ENCODE measurements at regions not wholly inside any gene's neighbourhood (a gene's known extent, or its start where the extent isn't known, plus 50 kb on each side); places are given as distances from the start of the nearest gene placed in this dataset.
A peak's percentile ranks its signal among the peaks of the same experiment; 100 is the strongest.

DNA sequence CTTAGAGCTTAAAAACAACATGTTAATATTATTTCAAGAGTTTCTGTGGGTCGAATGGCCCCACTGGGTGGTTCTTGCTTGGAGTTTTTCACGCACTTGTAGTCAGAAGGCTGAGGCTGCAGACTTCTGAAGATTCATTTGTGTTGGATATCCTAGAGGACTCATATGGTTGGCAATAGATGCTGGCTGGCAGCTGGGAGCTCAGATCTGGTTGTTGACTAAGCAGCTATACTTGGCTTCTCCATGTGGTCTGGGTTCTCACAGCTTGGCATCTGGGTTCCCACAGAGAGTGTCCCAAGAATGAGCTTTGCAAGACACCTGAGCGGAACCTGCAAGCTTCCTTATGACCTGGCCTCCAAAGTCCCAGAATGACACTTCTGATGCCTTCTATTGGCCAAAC is 163.9 kb upstream of the ZC3H12C start:
- TF ChIP-seq TEAD4 (IDR thresholded peaks at IDR 0.05) (no peak), TAF1 (IDR thresholded peaks at IDR 0.05; ENCODE audit: low read depth) (no peak), CEBPB (IDR thresholded peaks at IDR 0.05) (no peak), FOXM1 (IDR thresholded peaks at IDR 0.05; ENCODE audit: borderline replicate concordance, low read depth) (no peak), ZBTB7A (IDR thresholded peaks at IDR 0.05; ENCODE audit: low read depth) (no peak), TCF12 (IDR thresholded peaks at IDR 0.05; ENCODE audit: low read depth) (no peak), YY1 (IDR thresholded peaks at IDR 0.05; ENCODE audit: low read depth) (no peak), NFIC (IDR thresholded peaks at IDR 0.05) (no peak), RAD21 (IDR thresholded peaks at IDR 0.05; ENCODE audit: low read depth) (no peak), EP300 (IDR thresholded peaks at IDR 0.05; ENCODE audit: borderline replicate concordance) (no peak), EGR1 (IDR thresholded peaks at IDR 0.05) (no peak), CREB1 (IDR thresholded peaks at IDR 0.05; ENCODE audit: low read depth) (no peak)
- TF ChIP-seq, protein P1, sequence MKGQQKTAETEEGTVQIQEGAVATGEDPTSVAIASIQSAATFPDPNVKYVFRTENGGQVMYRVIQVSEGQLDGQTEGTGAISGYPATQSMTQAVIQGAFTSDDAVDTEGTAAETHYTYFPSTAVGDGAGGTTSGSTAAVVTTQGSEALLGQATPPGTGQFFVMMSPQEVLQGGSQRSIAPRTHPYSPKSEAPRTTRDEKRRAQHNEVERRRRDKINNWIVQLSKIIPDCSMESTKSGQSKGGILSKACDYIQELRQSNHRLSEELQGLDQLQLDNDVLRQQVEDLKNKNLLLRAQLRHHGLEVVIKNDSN (IDR thresholded peaks at IDR 0.05) = no peak
- TF ChIP-seq, protein P2, sequence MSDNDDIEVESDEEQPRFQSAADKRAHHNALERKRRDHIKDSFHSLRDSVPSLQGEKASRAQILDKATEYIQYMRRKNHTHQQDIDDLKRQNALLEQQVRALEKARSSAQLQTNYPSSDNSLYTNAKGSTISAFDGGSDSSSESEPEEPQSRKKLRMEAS (IDR thresholded peaks at IDR 0.05) = no peak
- TF ChIP-seq, protein P3, sequence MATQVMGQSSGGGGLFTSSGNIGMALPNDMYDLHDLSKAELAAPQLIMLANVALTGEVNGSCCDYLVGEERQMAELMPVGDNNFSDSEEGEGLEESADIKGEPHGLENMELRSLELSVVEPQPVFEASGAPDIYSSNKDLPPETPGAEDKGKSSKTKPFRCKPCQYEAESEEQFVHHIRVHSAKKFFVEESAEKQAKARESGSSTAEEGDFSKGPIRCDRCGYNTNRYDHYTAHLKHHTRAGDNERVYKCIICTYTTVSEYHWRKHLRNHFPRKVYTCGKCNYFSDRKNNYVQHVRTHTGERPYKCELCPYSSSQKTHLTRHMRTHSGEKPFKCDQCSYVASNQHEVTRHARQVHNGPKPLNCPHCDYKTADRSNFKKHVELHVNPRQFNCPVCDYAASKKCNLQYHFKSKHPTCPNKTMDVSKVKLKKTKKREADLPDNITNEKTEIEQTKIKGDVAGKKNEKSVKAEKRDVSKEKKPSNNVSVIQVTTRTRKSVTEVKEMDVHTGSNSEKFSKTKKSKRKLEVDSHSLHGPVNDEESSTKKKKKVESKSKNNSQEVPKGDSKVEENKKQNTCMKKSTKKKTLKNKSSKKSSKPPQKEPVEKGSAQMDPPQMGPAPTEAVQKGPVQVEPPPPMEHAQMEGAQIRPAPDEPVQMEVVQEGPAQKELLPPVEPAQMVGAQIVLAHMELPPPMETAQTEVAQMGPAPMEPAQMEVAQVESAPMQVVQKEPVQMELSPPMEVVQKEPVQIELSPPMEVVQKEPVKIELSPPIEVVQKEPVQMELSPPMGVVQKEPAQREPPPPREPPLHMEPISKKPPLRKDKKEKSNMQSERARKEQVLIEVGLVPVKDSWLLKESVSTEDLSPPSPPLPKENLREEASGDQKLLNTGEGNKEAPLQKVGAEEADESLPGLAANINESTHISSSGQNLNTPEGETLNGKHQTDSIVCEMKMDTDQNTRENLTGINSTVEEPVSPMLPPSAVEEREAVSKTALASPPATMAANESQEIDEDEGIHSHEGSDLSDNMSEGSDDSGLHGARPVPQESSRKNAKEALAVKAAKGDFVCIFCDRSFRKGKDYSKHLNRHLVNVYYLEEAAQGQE (IDR thresholded peaks at IDR 0.05; ENCODE audit: low read depth) = no peak

DNA sequence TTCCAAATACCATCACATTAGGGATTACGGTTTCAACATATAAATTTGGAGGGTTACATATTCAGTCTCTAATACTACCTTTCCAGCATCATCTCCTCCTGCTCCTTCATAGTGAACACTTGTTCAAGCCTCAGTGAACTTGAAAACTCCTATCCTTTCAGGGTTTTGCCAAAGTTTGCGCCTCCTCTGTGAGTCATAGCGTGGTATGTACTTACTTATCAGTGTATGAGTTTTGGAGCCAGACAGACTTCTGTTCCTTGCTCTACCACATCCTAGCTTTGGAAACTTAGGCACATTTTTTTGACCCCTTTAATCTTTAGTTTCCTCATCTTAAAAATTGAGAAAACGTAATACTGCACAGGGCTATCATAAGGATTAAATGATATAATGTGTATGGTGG is 160.1 kb upstream of the ZC3H12C start:
- no peak for TF ChIP-seq TAF1 (IDR thresholded peaks at IDR 0.05; ENCODE audit: low read depth)
- TF ChIP-seq EP300 (IDR thresholded peaks at IDR 0.05; ENCODE audit: borderline replicate concordance) = no peak
- TF ChIP-seq EGR1 (IDR thresholded peaks at IDR 0.05) = no peak
- no peak for TF ChIP-seq ZBTB7A (IDR thresholded peaks at IDR 0.05; ENCODE audit: low read depth)
- TF ChIP-seq CEBPB (IDR thresholded peaks at IDR 0.05) = no peak
- no peak for TF ChIP-seq FOXM1 (IDR thresholded peaks at IDR 0.05; ENCODE audit: borderline replicate concordance, low read depth)
- TF ChIP-seq, protein P2 (IDR thresholded peaks at IDR 0.05) = no peak
- no peak for TF ChIP-seq RAD21 (IDR thresholded peaks at IDR 0.05; ENCODE audit: low read depth)
- TF ChIP-seq CREB1 (IDR thresholded peaks at IDR 0.05; ENCODE audit: low read depth) = no peak
- no peak for TF ChIP-seq NFIC (IDR thresholded peaks at IDR 0.05)
- TF ChIP-seq TEAD4 (IDR thresholded peaks at IDR 0.05) = no peak

DNA sequence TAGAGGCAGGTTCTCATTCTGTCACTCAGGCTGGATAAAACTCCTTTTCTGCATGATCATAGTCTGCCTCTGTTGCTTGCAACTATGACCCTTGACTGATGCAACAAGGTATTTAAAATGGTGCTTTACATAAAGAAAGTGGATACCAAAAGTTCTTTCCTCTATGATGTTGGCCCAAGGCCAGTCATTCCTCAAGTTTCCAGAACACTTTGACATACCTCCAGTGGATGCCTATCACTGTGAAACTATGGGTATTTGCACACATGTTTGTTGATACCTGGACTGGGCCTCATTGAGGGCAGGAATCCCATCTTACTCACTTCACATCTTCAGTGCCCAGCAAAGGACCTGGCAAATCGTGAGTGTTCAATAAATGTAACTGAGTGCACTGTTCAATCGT is 159.0 kb upstream of the ZC3H12C start:
- TF ChIP-seq FOXM1 (IDR thresholded peaks at IDR 0.05; ENCODE audit: borderline replicate concordance, low read depth) (no peak), CEBPB (IDR thresholded peaks at IDR 0.05) (no peak)

DNA sequence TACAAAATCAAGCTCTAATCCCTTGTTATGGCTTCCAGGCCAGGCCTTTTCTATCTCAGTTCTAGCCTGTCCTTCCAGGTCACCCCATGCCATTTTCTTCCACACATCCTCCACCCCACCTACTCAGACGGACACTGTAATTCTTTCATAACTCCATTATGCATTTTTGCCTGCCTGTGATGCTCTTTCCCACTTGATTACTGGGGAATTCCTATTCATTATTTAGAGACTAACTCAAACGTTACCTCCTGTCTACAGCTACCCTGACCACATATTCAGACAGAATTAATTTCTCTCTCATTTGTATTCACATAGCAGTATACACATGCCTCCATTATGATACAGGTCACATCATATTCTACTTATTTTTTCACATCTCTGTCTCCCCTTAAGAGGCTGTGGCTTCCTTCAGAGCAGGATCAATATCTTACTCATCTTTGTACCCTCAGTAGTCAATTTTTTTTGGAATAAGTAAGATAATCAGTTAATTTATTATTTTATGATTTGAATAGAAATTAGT is 156.5 kb upstream of the ZC3H12C start:
- TF ChIP-seq EP300 (IDR thresholded peaks at IDR 0.05; ENCODE audit: borderline replicate concordance) = no peak
- TF ChIP-seq, protein P2 (IDR thresholded peaks at IDR 0.05) = no peak
- no peak for TF ChIP-seq TCF12 (IDR thresholded peaks at IDR 0.05; ENCODE audit: low read depth)
- TF ChIP-seq FOXM1 (IDR thresholded peaks at IDR 0.05; ENCODE audit: borderline replicate concordance, low read depth) = no peak
- no peak for TF ChIP-seq TAF1 (IDR thresholded peaks at IDR 0.05; ENCODE audit: low read depth)

DNA sequence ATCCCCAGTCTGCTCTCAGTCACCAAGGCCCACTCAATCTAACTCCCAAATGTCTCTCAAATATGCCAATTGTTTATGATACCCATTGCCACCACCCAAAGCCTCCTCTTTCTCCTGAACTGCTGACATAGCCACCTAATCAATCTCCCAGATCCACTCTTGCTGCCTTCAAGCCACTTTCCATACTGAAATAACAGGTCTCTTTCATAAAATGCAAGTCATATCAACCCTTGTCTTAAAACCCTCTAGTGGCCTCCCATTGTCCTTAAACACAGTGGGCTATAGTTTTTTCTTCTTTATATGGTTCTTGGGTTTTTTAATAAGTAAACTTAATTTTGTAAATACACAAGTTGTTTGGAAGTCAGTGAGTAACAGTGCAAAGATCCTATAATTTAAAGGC is 155.2 kb upstream of the ZC3H12C start:
- TF ChIP-seq EP300 (IDR thresholded peaks at IDR 0.05; ENCODE audit: borderline replicate concordance) (no peak), NFIC (IDR thresholded peaks at IDR 0.05) (no peak), ZBTB7A (IDR thresholded peaks at IDR 0.05; ENCODE audit: low read depth) (no peak), FOXM1 (IDR thresholded peaks at IDR 0.05; ENCODE audit: borderline replicate concordance, low read depth) (no peak), YY1 (IDR thresholded peaks at IDR 0.05; ENCODE audit: low read depth) (no peak), TEAD4 (IDR thresholded peaks at IDR 0.05) (no peak), TCF12 (IDR thresholded peaks at IDR 0.05; ENCODE audit: low read depth) (no peak)
- TF ChIP-seq, protein P1 (IDR thresholded peaks at IDR 0.05) = no peak
- TF ChIP-seq, protein P2 (IDR thresholded peaks at IDR 0.05) = no peak

DNA sequence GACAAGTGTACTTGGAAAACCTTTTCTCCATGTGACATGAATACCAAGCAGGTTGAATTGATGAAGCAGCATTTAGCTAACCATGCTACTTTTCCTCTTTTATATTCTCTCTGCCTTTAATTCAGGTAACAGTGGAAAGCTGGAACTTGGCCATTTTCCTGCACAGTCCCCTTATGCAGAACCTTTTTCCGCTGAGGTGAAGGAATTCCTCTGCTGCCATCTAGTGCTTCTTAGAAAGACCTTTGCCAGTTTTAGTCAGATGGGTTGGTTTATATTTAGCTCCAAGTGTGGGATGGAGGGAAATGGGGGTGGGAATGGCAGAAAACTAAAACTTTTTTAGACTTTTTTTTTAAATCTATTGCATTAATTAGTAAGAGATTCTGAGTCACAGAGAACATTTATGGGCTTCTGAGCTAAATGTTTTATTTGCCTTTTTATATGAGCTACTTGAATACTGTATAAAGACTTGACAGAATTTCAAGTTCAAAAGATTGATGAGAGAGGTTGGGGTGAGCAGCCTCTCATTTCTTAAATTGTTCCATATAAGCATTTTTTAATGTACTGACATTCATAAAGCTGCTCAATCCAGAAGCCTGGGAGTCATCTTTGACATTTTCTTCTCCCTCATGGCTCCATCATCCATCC is 153.9 kb upstream of the ZC3H12C start:
- TF ChIP-seq, protein P1 (IDR thresholded peaks at IDR 0.05) = no peak
- TF ChIP-seq, protein P3 (IDR thresholded peaks at IDR 0.05; ENCODE audit: low read depth) = no peak
- TF ChIP-seq TEAD4 (IDR thresholded peaks at IDR 0.05) (no peak), TCF12 (IDR thresholded peaks at IDR 0.05; ENCODE audit: low read depth) (no peak), YY1 (IDR thresholded peaks at IDR 0.05; ENCODE audit: low read depth) (no peak), TAF1 (IDR thresholded peaks at IDR 0.05; ENCODE audit: low read depth) (no peak), CEBPB (IDR thresholded peaks at IDR 0.05) (no peak), CREB1 (IDR thresholded peaks at IDR 0.05; ENCODE audit: low read depth) (no peak), RAD21 (IDR thresholded peaks at IDR 0.05; ENCODE audit: low read depth) (peak; percentile 92), NFIC (IDR thresholded peaks at IDR 0.05) (peak; percentile 62)
- TF ChIP-seq, protein P2 (IDR thresholded peaks at IDR 0.05) = no peak

All from Ishikawa (cell line).